Stimulated activated CD4-positive, alpha-beta T cell treated with anti-CD3 and anti-CD28 coated beads, Interleukin-4, amount 100 ng/mL, for 24 hours (primary cell): ENCODE measurements at regions not wholly inside any gene's neighbourhood (a gene's known extent, or its start where the extent isn't known, plus 50 kb on each side); places are given as distances from the start of the nearest gene placed in this dataset.

Experiments used
- DNase-seq: peaks from one replicate; pipeline ENCODE4 v3.0.0-alpha.2; 2020

DNA sequence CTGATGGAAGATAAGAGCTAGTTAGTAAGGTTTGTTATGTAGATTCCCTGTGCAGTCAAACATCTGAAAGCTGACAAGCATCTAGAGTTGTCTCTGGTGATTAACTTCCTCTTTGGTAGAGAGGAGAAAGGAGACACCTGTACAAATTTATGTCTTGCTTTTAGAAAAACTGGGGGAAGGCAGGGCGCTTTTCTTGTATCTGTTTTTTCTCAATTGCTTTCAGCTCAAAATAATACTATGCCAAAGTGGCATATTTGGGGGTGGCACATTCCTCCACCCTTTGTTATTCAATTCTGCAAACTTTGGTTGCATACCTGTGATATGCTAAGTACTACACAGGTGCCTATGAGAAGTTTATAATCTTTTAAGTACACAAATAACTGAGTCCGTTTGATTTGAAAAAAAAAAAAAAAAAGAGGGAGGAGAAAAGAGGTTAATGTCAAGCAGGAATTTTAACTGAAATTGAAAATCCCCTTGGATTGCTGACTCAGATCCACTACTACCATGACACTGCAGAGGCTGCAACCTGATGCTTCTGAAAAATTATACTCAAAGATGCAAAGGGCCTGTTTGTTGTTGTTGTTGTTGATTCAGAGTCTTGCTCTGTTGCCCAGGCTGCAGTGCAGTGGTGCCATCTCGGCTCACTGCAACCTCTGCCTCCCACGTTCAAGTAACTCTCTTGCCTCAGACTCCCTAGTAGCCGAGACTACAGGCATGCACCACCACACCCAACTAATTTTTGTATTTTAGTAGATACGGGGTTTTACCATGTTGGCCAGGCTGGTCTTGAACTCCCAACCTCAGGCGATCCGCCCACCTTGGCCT lies 164.8 kb upstream of the NBEA start:
- no peak for DNase-seq

- no peak for DNase-seq
These were observed 164.2 kb upstream of the NBEA start for GRCh38 chr13:34777914-34778303.

DNA sequence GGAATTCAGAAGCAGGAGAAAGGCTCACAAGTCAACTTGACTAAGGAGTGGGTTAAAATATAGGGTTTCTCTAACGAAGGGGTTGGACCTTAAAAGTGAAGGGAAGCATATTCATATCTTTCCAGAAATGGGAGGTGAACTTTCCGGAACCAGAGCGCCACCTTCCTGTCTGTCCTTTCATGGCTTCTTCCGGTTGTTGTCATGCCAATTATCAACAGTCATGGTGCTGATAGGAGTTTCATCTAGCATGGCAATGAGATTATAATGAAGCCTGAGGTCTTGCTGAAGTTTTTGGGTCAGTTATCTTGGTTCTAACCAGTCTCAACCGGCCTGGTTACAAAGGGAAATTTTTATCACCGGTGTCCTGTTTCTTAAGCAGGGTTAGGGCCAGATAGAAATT lies 162.9 kb upstream of the NBEA start:
- no peak for DNase-seq

DNA sequence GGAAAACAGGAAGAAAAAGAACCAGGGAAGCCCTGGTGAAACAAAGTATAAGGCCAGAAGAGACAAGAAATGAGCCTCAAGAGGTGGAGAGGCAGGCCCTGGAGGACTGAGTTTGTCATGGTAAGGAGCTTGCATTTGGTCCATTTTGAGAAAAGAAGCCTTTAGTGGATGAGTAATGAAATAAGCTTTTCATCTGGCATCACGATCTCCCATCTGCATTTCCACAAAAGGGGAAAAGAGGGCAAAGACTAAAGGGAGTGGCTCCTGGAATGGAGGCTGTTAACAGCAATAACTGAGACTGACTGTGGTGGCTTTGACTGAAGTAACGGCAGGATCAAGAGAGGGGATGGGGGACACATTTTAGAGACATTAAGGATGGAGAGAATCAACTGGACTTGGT lies 148.8 kb upstream of the NBEA start:
- DNase-seq: no peak

GRCh38 chr13:34803756-34804155 lies 138.3 kb upstream of the NBEA start:
- DNase-seq: no peak

DNA sequence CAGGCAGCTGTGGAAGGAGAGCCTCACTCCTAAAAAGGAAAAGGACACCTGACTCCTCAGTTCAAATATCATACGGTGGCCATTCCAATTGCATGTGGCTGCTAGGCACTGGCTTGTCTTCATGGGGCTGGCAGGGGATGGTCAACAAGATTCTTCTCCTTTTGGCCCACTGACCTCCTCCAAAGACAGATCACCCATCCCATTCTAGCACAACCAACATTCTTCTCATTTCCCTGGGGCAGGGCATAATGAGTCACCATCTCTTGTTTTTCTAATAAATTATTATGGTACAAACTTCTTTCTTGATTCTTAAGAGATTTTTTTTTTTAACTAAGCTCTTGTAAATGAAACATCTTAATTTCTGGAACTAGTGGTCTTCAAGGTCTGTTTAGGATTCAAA lies 136.7 kb upstream of the NBEA start:
- no peak for DNase-seq

DNA sequence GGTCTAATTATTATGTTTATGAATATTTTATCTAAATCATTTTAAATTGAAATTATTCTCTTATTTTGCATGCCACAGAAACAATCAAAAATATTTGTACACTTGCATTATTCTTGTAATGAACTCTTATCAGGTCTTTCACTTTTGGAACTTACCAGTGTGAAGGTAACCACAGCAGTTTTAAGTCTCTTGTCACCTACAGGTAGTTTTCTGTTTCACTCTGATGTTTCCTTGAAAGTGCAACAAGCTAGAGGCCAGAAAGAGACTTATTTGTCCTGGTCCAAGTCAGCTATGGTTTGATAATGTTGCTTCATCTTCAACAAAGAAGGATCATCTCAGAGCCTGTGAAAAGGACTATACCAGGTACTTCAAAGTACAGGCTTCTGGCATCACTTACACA lies 133.4 kb upstream of the NBEA start:
- no peak for DNase-seq

GRCh38 chr13:34810996-34811395 lies 131.1 kb upstream of the NBEA start:
- DNase-seq: no peak

GRCh38 chr13:34815526-34815925 lies 126.5 kb upstream of the NBEA start:
- DNase-seq: no peak

- no peak for DNase-seq
These were observed 125.7 kb upstream of the NBEA start for GRCh38 chr13:34816245-34816884.

DNA sequence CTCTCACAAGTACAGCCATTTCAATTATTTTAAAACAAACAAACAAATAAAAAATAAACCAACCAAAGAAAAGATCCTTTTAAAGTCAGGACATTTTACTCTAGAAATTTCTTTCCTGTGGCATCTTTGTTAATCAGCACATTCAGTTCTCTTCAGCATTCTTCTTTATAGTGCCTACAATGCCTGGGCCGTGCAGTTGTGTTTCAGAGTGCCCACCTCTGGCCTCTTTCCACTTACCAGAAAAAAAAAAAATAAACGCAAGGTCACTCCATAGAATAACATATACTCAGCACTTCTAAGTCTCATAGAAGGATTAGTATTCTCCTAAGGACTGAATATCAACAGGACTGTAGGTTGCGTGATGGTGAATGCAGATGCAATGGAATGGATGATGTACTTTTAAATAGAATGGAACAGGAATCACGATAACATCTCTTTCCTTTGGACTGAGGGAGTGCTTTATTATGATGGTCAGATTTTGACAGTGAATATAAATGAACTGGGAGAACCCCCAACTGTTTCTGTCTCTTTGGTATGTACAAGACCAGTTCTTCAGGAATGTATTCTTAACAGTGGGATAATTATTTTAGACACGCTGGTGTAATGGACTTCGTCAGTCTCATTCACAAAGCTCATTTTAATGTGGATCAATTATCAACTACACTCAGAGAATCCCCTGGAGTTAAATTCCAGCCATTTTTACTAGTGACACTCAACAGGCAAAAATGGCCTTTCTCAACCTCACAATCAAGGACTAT lies 125.0 kb upstream of the NBEA start:
- DNase-seq: no peak

DNA sequence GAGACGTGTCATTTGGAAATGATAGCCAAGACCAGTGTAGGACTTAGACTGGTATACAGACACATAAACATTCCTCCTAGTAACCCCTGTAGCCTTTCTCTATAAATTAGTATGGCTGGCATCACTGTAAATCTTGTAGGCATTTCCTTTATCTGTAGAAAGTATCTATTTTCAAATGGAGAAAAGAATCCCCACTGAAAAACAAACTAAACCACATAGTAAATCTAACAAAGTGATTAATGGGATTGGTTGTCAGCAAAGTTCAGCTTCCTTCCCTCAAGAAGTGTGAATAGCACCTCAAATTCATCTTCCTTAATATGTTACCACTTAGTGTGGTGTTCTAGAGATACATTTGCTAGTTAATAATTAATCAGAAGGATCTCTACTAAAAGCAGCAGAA lies 119.4 kb upstream of the NBEA start:
- no peak for DNase-seq

- no peak for DNase-seq
These were observed 115.6 kb upstream of the NBEA start for GRCh38 chr13:34826432-34826831.

GRCh38 chr13:34833562-34834182 lies 108.4 kb upstream of the NBEA start:
- DNase-seq: no peak

DNA sequence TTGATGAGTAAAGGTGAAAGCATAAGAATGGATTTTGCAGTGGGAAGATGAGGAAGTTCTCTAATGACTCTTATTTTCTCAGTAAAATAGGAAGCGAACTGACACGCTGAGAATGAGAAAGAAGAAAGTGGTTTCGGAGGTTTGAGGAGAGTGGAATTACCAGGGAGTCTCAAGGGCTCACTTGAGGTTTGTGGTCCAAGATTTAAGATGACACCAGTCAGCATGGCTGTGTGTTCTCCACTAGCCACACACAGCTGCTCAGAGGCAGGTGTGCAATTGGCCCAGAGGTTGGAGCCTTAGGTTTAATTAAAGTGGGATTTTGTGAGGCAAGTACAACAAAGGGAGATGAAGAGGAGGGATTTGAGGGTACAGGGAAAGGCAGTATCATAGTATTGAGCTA lies 99.6 kb upstream of the NBEA start:
- no peak for DNase-seq

DNA sequence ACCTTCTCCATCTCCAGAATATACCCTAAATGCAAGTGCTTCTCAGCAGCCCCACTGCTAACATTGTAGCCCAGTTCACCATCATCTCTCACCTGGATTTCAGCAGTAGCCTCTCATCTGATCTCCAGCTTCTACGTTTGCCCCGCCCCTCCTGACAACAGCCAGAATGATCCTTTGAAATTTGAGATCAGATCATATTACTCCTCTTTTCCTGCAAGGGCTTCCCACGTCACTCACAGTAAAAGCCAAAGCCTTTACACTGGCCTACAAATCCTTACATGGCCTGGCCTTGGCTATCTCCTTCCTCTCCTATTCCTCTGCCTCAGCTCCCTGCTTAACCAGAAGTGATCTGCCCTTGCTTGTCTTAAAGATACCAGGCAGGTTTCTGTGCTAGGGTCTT lies 94.3 kb upstream of the NBEA start:
- DNase-seq: no peak

- DNase-seq: no peak
These were observed 92.7 kb upstream of the NBEA start for GRCh38 chr13:34849406-34849805.

DNA sequence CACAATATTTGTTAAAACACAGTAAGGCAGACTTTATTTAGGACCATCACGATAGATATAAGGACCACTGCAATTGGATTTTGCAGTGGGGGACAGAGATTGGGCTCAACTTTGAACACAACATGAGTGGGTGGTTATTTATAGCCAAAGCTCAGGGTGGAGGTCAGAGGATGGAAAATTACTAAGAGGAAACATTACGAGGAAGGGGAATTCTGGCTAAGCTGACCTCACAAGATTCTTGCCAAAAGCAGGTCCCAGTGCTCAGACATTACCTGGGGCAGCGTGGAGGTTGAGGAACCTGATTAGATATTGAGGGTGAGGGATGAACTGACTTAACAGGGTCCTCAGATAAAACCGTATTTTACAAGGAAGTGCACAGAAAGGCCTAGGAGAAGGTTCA lies 88.9 kb upstream of the NBEA start:
- no peak for DNase-seq

DNA sequence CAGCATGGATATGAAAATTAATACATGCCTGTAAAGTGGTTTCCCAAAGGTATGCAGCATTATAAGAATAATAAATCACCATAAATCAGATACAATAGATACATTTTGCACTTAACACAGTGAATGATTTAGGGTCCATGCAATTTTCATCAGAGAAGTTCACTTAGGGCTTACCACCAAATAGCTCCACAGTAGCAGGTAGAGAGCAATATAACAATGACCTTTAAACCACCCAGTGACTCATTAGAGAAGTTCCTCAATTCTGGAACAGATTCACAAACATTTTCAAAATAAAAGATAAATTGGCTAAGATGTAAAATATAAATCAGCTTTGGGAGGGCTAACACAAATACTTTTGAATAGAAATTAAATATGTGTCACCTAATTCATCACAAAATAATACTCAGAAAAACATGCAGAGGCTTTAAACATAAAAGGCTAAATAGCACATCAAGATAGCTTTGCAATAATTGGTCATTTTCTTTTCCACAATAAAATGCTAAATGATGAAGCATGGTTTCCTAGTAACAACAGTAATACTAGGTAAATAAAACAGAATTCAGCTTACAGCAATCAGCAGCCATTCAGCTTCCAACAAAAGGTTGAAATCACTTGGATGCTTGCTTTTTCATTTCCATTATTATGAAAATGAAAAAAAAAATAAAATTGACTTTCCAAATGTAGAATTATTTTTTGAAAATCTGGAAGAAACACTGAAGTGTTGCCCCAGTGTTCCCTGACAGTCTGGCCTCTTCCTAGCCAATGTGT lies 84.3 kb upstream of the NBEA start:
- no peak for DNase-seq

DNA sequence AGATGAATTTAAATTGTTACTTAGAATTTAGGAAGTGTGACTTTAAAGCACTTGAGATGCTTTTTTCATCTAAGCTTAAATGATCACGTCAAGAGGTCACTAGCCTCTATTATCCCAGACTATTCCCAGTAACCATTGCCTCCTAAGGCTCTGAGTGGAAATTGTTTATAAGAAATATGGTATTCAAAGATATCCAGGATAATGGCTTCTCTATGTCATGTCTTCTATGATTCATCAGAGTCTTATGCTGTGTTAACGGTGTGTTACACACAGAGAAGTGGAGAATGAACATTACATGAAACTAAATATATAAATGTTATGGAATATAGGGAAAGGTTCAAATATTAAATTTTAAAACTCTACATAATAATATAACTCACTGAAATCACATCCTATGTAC lies 79.8 kb upstream of the NBEA start:
- DNase-seq: no peak

GRCh38 chr13:34862716-34863115 lies 79.4 kb upstream of the NBEA start:
- DNase-seq: no peak

- DNase-seq: no peak
These were observed 78.5 kb upstream of the NBEA start for GRCh38 chr13:34863360-34864135.
